ENCODE measurements at regions not wholly inside any gene's neighbourhood (a gene's known extent, or its start where the extent isn't known, plus 50 kb on each side); places are given as distances from the start of the nearest gene placed in this dataset.
"Not testable (repeated sequence)": the region's sequence is repeated elsewhere in the genome, so short reads cannot be mapped to it uniquely, and the experiment has no call there.

DNA sequence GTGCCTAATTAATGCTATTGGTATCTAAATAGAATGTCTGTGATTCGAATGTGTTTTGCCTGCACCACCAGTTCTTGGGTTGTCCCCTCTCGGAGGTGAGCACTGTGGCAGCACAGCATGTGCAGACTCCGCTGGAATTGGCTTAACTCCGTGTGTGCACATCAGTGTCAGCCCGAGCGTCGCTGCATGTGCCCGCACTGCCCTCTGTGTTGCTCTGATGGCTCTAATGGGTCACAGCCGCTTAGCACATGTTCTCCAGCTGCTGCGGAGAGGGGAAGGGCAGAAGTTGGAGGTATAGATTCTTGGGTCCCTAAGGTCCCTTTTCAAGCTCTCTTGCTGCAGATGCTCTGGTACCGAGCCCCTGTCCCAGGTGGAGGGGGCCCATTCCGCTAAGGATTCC, 75.1 kb downstream of the CDRT15L2 start:
- WGBS = 83% methylated on average over 4 of the region's 12 CpGs
- not testable (repeated sequence) for H3K4ac ChIP-seq (ENCODE audit: low read depth in 1 of 2, low read length in 2 of 2); H3K14ac ChIP-seq (ENCODE audit: low read length in 2 of 2); H4K91ac ChIP-seq (ENCODE audit: low read length); H3K18ac ChIP-seq (ENCODE audit: low read depth in 1 of 2, low read length in 2 of 2); H2BK12ac ChIP-seq (ENCODE audit: low read length in 2 of 2); H3K9ac ChIP-seq (ENCODE audit: low read length); H3K23ac ChIP-seq (ENCODE audit: low read length in 2 of 2); H4K8ac ChIP-seq (ENCODE audit: low read length); H2BK5ac ChIP-seq (ENCODE audit: low read depth, low read length, poor library complexity, severe bottlenecking); H3K4me3 ChIP-seq (ENCODE audit: insufficient read depth in 1 of 2, low read depth in 1 of 2, low read length in 2 of 2); H2BK15ac ChIP-seq (ENCODE audit: low read depth, poor library complexity, severe bottlenecking); H3K79me1 ChIP-seq (replicated peaks; ENCODE audit: low read length, poor library complexity, severe bottlenecking); H2AFZ ChIP-seq (ENCODE audit: low read depth, low read length); H2AK5ac ChIP-seq (ENCODE audit: low read length, severe bottlenecking); DNase-seq; H3K27me3 ChIP-seq (ENCODE audit: control insufficient read depth in 1 of 2, insufficient read depth in 1 of 2, low read length in 2 of 2); H3K27ac ChIP-seq (ENCODE audit: low read length, poor library complexity, severe bottlenecking); H2BK120ac ChIP-seq (ENCODE audit: low read depth, low read length); H3K36me3 ChIP-seq (ENCODE audit: control insufficient read depth in 1 of 2, insufficient read depth in 2 of 2, low read depth in 1 of 2, low read length in 2 of 2); H3K4me1 ChIP-seq (ENCODE audit: control insufficient read depth, insufficient read depth, low read depth, low read length); H3K4me2 ChIP-seq (ENCODE audit: low read length, poor library complexity, severe bottlenecking); H3K9me3 ChIP-seq (ENCODE audit: control insufficient read depth, low read length)

GRCh38 chr17:20665103-20665955, 85.8 kb downstream of the CDRT15L2 start:
- not testable (repeated sequence) for H4K91ac ChIP-seq (ENCODE audit: low read length); H3K18ac ChIP-seq (ENCODE audit: low read depth in 1 of 2, low read length in 2 of 2); H3K27me3 ChIP-seq (ENCODE audit: control insufficient read depth in 1 of 2, insufficient read depth in 1 of 2, low read length in 2 of 2); H3K27ac ChIP-seq (ENCODE audit: low read length, poor library complexity, severe bottlenecking); H2BK5ac ChIP-seq (ENCODE audit: low read depth, low read length, poor library complexity, severe bottlenecking); H3K14ac ChIP-seq (ENCODE audit: low read length in 2 of 2); H3K79me1 ChIP-seq (replicated peaks; ENCODE audit: low read length, poor library complexity, severe bottlenecking); H3K9me3 ChIP-seq (ENCODE audit: control insufficient read depth, low read length); H3K4me1 ChIP-seq (ENCODE audit: control insufficient read depth, insufficient read depth, low read depth, low read length); H3K4me3 ChIP-seq (ENCODE audit: insufficient read depth in 1 of 2, low read depth in 1 of 2, low read length in 2 of 2); H2BK120ac ChIP-seq (ENCODE audit: low read depth, low read length); H3K23ac ChIP-seq (ENCODE audit: low read length in 2 of 2); H3K36me3 ChIP-seq (ENCODE audit: control insufficient read depth in 1 of 2, insufficient read depth in 2 of 2, low read depth in 1 of 2, low read length in 2 of 2); H2BK15ac ChIP-seq (ENCODE audit: low read depth, poor library complexity, severe bottlenecking); H2BK12ac ChIP-seq (ENCODE audit: low read length in 2 of 2); H3K4ac ChIP-seq (ENCODE audit: low read depth in 1 of 2, low read length in 2 of 2); H2AK5ac ChIP-seq (ENCODE audit: low read length, severe bottlenecking); H2AFZ ChIP-seq (ENCODE audit: low read depth, low read length); H3K4me2 ChIP-seq (ENCODE audit: low read length, poor library complexity, severe bottlenecking); H4K8ac ChIP-seq (ENCODE audit: low read length)
- H3K9ac ChIP-seq (ENCODE audit: low read length) = peak overlapping the region; percentile 41
- no CpG with 5 or more reads among the region's 6 CpGs for WGBS
- DNase-seq = peak; percentile 65

DNA sequence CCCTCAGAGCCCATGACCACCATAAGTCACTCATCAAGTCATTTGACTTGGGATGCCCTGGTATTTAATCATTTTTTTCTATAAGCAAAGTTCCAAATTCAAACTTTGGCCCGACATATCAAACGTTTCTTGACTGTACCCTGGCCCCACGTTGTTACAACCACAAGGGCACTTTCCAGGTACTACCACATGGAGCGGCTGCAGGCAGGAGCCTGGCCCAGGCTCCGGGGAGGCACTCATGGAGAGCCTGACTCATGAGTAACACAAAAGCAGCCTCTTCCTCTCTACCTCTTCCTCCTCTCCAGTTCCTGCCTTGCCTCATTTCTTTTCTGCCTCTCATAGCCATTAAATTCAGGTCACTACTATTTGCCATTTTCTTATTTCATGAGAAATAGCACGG, 87.2 kb downstream of the CDRT15L2 start:
- H3K18ac ChIP-seq (ENCODE audit: low read depth in 1 of 2, low read length in 2 of 2); H3K4ac ChIP-seq (ENCODE audit: low read depth in 1 of 2, low read length in 2 of 2): not testable (repeated sequence)
- WGBS = 77% methylated on average over 3 of the region's 6 CpGs

GRCh38 chr17:20667712-20668111, 88.2 kb downstream of the CDRT15L2 start:
- H3K9ac ChIP-seq (ENCODE audit: low read length); H3K23ac ChIP-seq (ENCODE audit: low read length in 2 of 2): not testable (repeated sequence)
- no CpG with 5 or more reads among the region's 2 CpGs for WGBS

More for the DNA sequence above, 87.2 kb downstream of the CDRT15L2 start:
- H2BK5ac ChIP-seq (ENCODE audit: low read depth, low read length, poor library complexity, severe bottlenecking); H2BK15ac ChIP-seq (ENCODE audit: low read depth, poor library complexity, severe bottlenecking); H4K91ac ChIP-seq (ENCODE audit: low read length); H3K14ac ChIP-seq (ENCODE audit: low read length in 2 of 2); H2BK12ac ChIP-seq (ENCODE audit: low read length in 2 of 2); H3K9me3 ChIP-seq (ENCODE audit: control insufficient read depth, low read length); H2AK5ac ChIP-seq (ENCODE audit: low read length, severe bottlenecking); H3K9ac ChIP-seq (ENCODE audit: low read length); H2BK120ac ChIP-seq (ENCODE audit: low read depth, low read length); H3K79me1 ChIP-seq (replicated peaks; ENCODE audit: low read length, poor library complexity, severe bottlenecking); H3K27ac ChIP-seq (ENCODE audit: low read length, poor library complexity, severe bottlenecking); H3K4me2 ChIP-seq (ENCODE audit: low read length, poor library complexity, severe bottlenecking); H2AFZ ChIP-seq (ENCODE audit: low read depth, low read length); H3K23ac ChIP-seq (ENCODE audit: low read length in 2 of 2); H4K8ac ChIP-seq (ENCODE audit: low read length); H3K36me3 ChIP-seq (ENCODE audit: control insufficient read depth in 1 of 2, insufficient read depth in 2 of 2, low read depth in 1 of 2, low read length in 2 of 2); H3K4me1 ChIP-seq (ENCODE audit: control insufficient read depth, insufficient read depth, low read depth, low read length); H3K27me3 ChIP-seq (ENCODE audit: control insufficient read depth in 1 of 2, insufficient read depth in 1 of 2, low read length in 2 of 2); H3K4me3 ChIP-seq (ENCODE audit: insufficient read depth in 1 of 2, low read depth in 1 of 2, low read length in 2 of 2): not testable (repeated sequence)
- DNase-seq = peak; percentile 20

More at GRCh38 chr17:20667712-20668111, 88.2 kb downstream of the CDRT15L2 start:
- not testable (repeated sequence) for H4K8ac ChIP-seq (ENCODE audit: low read length); H3K27me3 ChIP-seq (ENCODE audit: control insufficient read depth in 1 of 2, insufficient read depth in 1 of 2, low read length in 2 of 2); H2BK5ac ChIP-seq (ENCODE audit: low read depth, low read length, poor library complexity, severe bottlenecking); H3K27ac ChIP-seq (ENCODE audit: low read length, poor library complexity, severe bottlenecking); H3K4ac ChIP-seq (ENCODE audit: low read depth in 1 of 2, low read length in 2 of 2); H4K91ac ChIP-seq (ENCODE audit: low read length); H2BK120ac ChIP-seq (ENCODE audit: low read depth, low read length); H3K18ac ChIP-seq (ENCODE audit: low read depth in 1 of 2, low read length in 2 of 2); H3K4me2 ChIP-seq (ENCODE audit: low read length, poor library complexity, severe bottlenecking); H3K4me3 ChIP-seq (ENCODE audit: insufficient read depth in 1 of 2, low read depth in 1 of 2, low read length in 2 of 2); H2AK5ac ChIP-seq (ENCODE audit: low read length, severe bottlenecking); H3K4me1 ChIP-seq (ENCODE audit: control insufficient read depth, insufficient read depth, low read depth, low read length); H2BK15ac ChIP-seq (ENCODE audit: low read depth, poor library complexity, severe bottlenecking); H3K14ac ChIP-seq (ENCODE audit: low read length in 2 of 2); H2BK12ac ChIP-seq (ENCODE audit: low read length in 2 of 2); H2AFZ ChIP-seq (ENCODE audit: low read depth, low read length); DNase-seq; H3K9me3 ChIP-seq (ENCODE audit: control insufficient read depth, low read length); H3K79me1 ChIP-seq (replicated peaks; ENCODE audit: low read length, poor library complexity, severe bottlenecking); H3K36me3 ChIP-seq (ENCODE audit: control insufficient read depth in 1 of 2, insufficient read depth in 2 of 2, low read depth in 1 of 2, low read length in 2 of 2)
